Lower lobe of right lung (tissue), 2 donors: ENCODE measurements at regions not wholly inside any gene's neighbourhood (a gene's known extent, or its start where the extent isn't known, plus 50 kb on each side); places are given as distances from the start of the nearest gene placed in this dataset.

Experiments
- ATAC-seq, 2 donors: fragments of 200-7000 bp; cut with Tn5 transposase; one replicate each; pipeline ENCODE4 v1.9.1; 2020 to 2022; ENCODE audit warnings: mild to moderate bottlenecking in 2 of 2, moderate library complexity in 2 of 2
- DNase-seq: peaks from one replicate; pipeline ENCODE4 v3.0.0-alpha.2; 2020
- H3K27ac ChIP-seq: fragments of 200-600 bp; one replicate; pipeline ENCODE4 v1.8.0; 2022
- H3K27me3 ChIP-seq: fragments of 200-600 bp; one replicate; pipeline ENCODE4 v1.8.0; 2022; ENCODE audit warnings: low read depth
- H3K36me3 ChIP-seq: fragments of 200-600 bp; one replicate; pipeline ENCODE4 v1.8.0; 2022; ENCODE audit warnings: mild to moderate bottlenecking
- H3K4me1 ChIP-seq: fragments of 200-600 bp; one replicate; pipeline ENCODE4 v1.8.0; 2022
- H3K4me3 ChIP-seq: fragments of 200-600 bp; one replicate; pipeline ENCODE4 v1.8.0; 2022; ENCODE audit warnings: mild to moderate bottlenecking
- H3K9me3 ChIP-seq: fragments of 200-600 bp; one replicate; pipeline ENCODE4 v1.8.0; 2022
- CTCF ChIP-seq: fragments of 200-600 bp; IDR thresholded peaks from one replicate; pipeline ENCODE4 v1.8.0; 2022; ENCODE audit warnings: antibody characterized with exemption, mild to moderate bottlenecking
- intact Hi-C: fragments of 100-400 bp; cut with DNase I; formaldehyde crosslinking; loops from one replicate; pipeline ENCODE4 v1.11.0; 2022
- donor health status: DM: no; HTN: yes; CAD: no; lungs with severe emphysema.

GRCh38 chr2:215626063-215626462 is 190.2 kb upstream of the FN1 start:
- TF ChIP-seq CTCF, result no peak
- intact Hi-C loops, result no loop called here
- H3K27me3 ChIP-seq, result no peaks in the 10 kb centered on the region
- H3K9me3 ChIP-seq, result peaks cover 5% of the 10 kb centered on the region
- peaks cover 18% of the 10 kb centered on the region for H3K4me1 ChIP-seq
- H3K27ac ChIP-seq, result no peak overlapping the region
- H3K4me3 ChIP-seq, result no peak overlapping the region
- H3K36me3 ChIP-seq, result no peaks in the 10 kb centered on the region
- DNase-seq, result no peak
- no peak for ATAC-seq

- Histone ChIP-seq H3K4me3 (no peak overlapping the region), H3K9me3 (no peaks in the 10 kb centered on the region), H3K4me1 (peaks cover 18% of the 10 kb centered on the region), H3K27ac (peak overlapping the region; percentile 57), H3K36me3 (no peaks in the 10 kb centered on the region), H3K27me3 (no peaks in the 10 kb centered on the region)
- DNase-seq, result no peak
- intact Hi-C loops, result no loop called here
- no peak for TF ChIP-seq CTCF
- no peak for ATAC-seq
Observed at GRCh38 chr2:215625207-215625606, 189.3 kb upstream of the FN1 start.

GRCh38 chr2:215624423-215624829 is 188.6 kb upstream of the FN1 start:
- H3K36me3 ChIP-seq, result no peaks in the 10 kb centered on the region
- no peaks in the 10 kb centered on the region for H3K9me3 ChIP-seq
- peaks cover 18% of the 10 kb centered on the region for H3K4me1 ChIP-seq
- H3K4me3 ChIP-seq, result no peak overlapping the region
- TF ChIP-seq CTCF, result no peak
- H3K27me3 ChIP-seq, result no peaks in the 10 kb centered on the region
- DNase-seq (peak; percentile 54), ATAC-seq (peak; percentile 81 to 91)
- peak overlapping the region; percentile 57 for H3K27ac ChIP-seq
- intact Hi-C loops, result no loop called here

- Histone ChIP-seq H3K4me3 (no peak overlapping the region), H3K9me3 (no peaks in the 10 kb centered on the region), H3K27ac (no peak overlapping the region), H3K4me1 (peaks cover 18% of the 10 kb centered on the region), H3K36me3 (no peaks in the 10 kb centered on the region), H3K27me3 (no peaks in the 10 kb centered on the region)
- TF ChIP-seq CTCF, result no peak
- DNase-seq, result no peak
- no peak for ATAC-seq
- intact Hi-C loops, result no loop called here
Observed at GRCh38 chr2:215622837-215623236, 187.0 kb upstream of the FN1 start.

- no peaks in the 10 kb centered on the region for H3K9me3 ChIP-seq
- no peaks in the 10 kb centered on the region for H3K36me3 ChIP-seq
- no peak for TF ChIP-seq CTCF
- no peaks in the 10 kb centered on the region for H3K27me3 ChIP-seq
- H3K4me3 ChIP-seq, result no peak overlapping the region
- DNase-seq, result no peak
- ATAC-seq, result no peak
- peaks cover 18% of the 10 kb centered on the region for H3K4me1 ChIP-seq
- H3K27ac ChIP-seq, result no peak overlapping the region
- intact Hi-C loops, result no loop called here
Observed at GRCh38 chr2:215621381-215621780, 185.5 kb upstream of the FN1 start.

GRCh38 chr2:215620528-215620927 is 184.7 kb upstream of the FN1 start:
- ATAC-seq, result no peak
- peaks cover 18% of the 10 kb centered on the region for H3K4me1 ChIP-seq

More at GRCh38 chr2:215620528-215620927, 184.7 kb upstream of the FN1 start:
- no peaks in the 10 kb centered on the region for H3K9me3 ChIP-seq
- H3K27ac ChIP-seq, result no peak overlapping the region
- intact Hi-C loops, result no loop called here
- no peak for DNase-seq
- no peaks in the 10 kb centered on the region for H3K36me3 ChIP-seq
- no peak for TF ChIP-seq CTCF
- H3K4me3 ChIP-seq, result no peak overlapping the region
- H3K27me3 ChIP-seq, result no peaks in the 10 kb centered on the region
